GM12878 (cell line): ENCODE measurements at regions not wholly inside any gene's neighbourhood (a gene's known extent, or its start where the extent isn't known, plus 50 kb on each side); places are given as distances from the start of the nearest gene placed in this dataset.

Experiments used
- ATAC-seq: fragments of 200-7000 bp; cut with Tn5 transposase; 3 replicates; pipeline ENCODE4 v1.9.1; 2020; ENCODE audit warnings: mild to moderate bottlenecking, moderate library complexity
- BruUV-seq: library from RNA; stranded (reverse); fragments of 400-500 nt; replicated peaks from 2 replicates; lab custom pipeline; 2021; lab: Mats Ljungman, UMichigan
- CTCF ChIA-PET: fragments of 300-600 bp; sonication (Branson Sonifier 250); formaldehyde crosslinking; extraction: SDS; loops from one replicate; lab custom pipeline; 2021; ENCODE audit warnings: inconsistent platforms; lab: Yijun Ruan, JAX
- POLR2A ChIA-PET: fragments of 350-600 bp; formaldehyde crosslinking; extraction: SDS; loops from one replicate; lab custom pipeline; 2021; ENCODE audit warnings: inconsistent platforms; lab: Charles Lee
- RAD21 ChIA-PET: fragments of 300-600 bp; sonication (Branson Sonifier 250); formaldehyde crosslinking; loops from one replicate; lab custom pipeline; 2023; ENCODE audit warnings: antibody characterized with exemption; ENCODE audit not compliant: unreplicated experiment; lab: Charles Lee
- SMC1A ChIA-PET: fragments of 300-600 bp; sonication (Branson Sonifier 250); formaldehyde crosslinking; loops from one replicate; lab custom pipeline; 2023; ENCODE audit not compliant: unreplicated experiment, uncharacterized antibody; lab: Charles Lee
- DNase-seq: peaks from one replicate; pipeline ENCODE4 v3.0.0-alpha.2; 2011; ENCODE audit warnings: low read depth, low spot score
- FAIRE-seq: peaks from 3 replicates; lab custom pipeline; 2011; peaks lifted over from hg19 to GRCh38; lab: Jason Lieb, UNC
- H2AFZ ChIP-seq: 2 replicates; pipeline ENCODE4 v1.6.0; 2011; ENCODE audit warnings: low read depth, low read length, control low read depth; ENCODE audit not compliant: control insufficient read depth
- H3K27ac ChIP-seq: 2 replicates; pipeline ENCODE4 v1.5.1; 2011; ENCODE audit warnings: control low read depth; ENCODE audit not compliant: control insufficient read depth, insufficient read depth
- H3K27me3 ChIP-seq, 2 experiments: replicated peaks in 1 of 2; 2 replicates each; pipeline versions ENCODE4 v1.6.0 to v1.6.1; 2011; ENCODE audit warnings: low read length in 1 of 2; ENCODE audit not compliant: control insufficient read depth in 2 of 2, insufficient read depth in 2 of 2
- H3K36me3 ChIP-seq, 2 experiments: 2 replicates each; pipeline ENCODE4 v1.5.1; 2011; ENCODE audit warnings: low read length in 1 of 2; ENCODE audit not compliant: control insufficient read depth in 2 of 2, insufficient read depth in 2 of 2
- H3K4me1 ChIP-seq: 2 replicates; pipeline ENCODE4 v1.6.1; 2011; ENCODE audit warnings: mild to moderate bottlenecking, low read length, moderate library complexity, mixed read lengths; ENCODE audit not compliant: control insufficient read depth, insufficient read depth
- H3K4me2 ChIP-seq: 2 replicates; pipeline ENCODE4 v1.6.0; 2011; ENCODE audit warnings: control low read depth; ENCODE audit not compliant: control insufficient read depth, insufficient read depth
- H3K4me3 ChIP-seq: fragments of 200-600 bp; sonication (generic); 2 replicates; pipeline ENCODE4 v1.5.1; 2016
- H3K79me2 ChIP-seq: 2 replicates; pipeline ENCODE4 v1.6.0; 2011; ENCODE audit warnings: low read length; ENCODE audit not compliant: control insufficient read depth, insufficient read depth
- H3K9ac ChIP-seq: 2 replicates; pipeline ENCODE4 v1.8.0; 2011; ENCODE audit warnings: low read length, control low read depth, mixed read lengths; ENCODE audit not compliant: control insufficient read depth, insufficient read depth
- H3K9me3 ChIP-seq: replicated peaks from 3 replicates; pipeline ENCODE4 v1.5.1; 2011; ENCODE audit warnings: mild to moderate bottlenecking, low read length; ENCODE audit not compliant: control insufficient read depth, insufficient read depth
- H4K20me1 ChIP-seq: 2 replicates; pipeline ENCODE4 v1.6.0; 2011; ENCODE audit not compliant: control insufficient read depth, insufficient read depth
- FOXM1 ChIP-seq: IDR thresholded peaks from 2 replicates; pipeline ENCODE4 v1.6.1; 2012; ENCODE audit warnings: low read depth, mild to moderate bottlenecking, inconsistent platforms, low read length, moderate library complexity
- GATAD2B ChIP-seq: fragments of 450-650 bp; conservative IDR thresholded peaks from 2 replicates; pipeline ENCODE4 v1.6.1; 2017; ENCODE audit warnings: low read depth, mild to moderate bottlenecking, moderate library complexity
- NR2F1 ChIP-seq: fragments of 450-650 bp; conservative IDR thresholded peaks from 2 replicates; pipeline ENCODE4 v1.6.1; 2017; ENCODE audit warnings: mild to moderate bottlenecking
- SMAD5 ChIP-seq: IDR thresholded peaks from 2 replicates; pipeline ENCODE4 v1.6.1; 2016; ENCODE audit warnings: antibody characterized with exemption, low read depth
- STAT3 ChIP-seq: IDR thresholded peaks from 2 replicates; pipeline ENCODE4 v1.6.1; 2011; ENCODE audit warnings: low read depth, low read length, improper control_type of control experiment
- YBX1 ChIP-seq: fragments of 450-650 bp; IDR thresholded peaks from 2 replicates; pipeline ENCODE4 v1.6.1; 2016; ENCODE audit warnings: antibody characterized with exemption
- WGBS: methylation state at CpG from one replicate; pipeline ENCODE4 v1.1.6; 2016; ENCODE audit warnings: low lambda C conversion rate; ENCODE audit not compliant: insufficient replicate concordance, insufficient coverage; ENCODE audit errors: missing lambda C conversion rate; 5-methylcytosine and 5-hydroxymethylcytosine counted together
- in situ Hi-C: fragments of 300-500 bp; cut with MboI; formaldehyde crosslinking; loops from 9 replicates; pipeline ENCODE4 v1.14.3; 2018; ENCODE audit warnings: mixed read lengths
- intact Hi-C: fragments of 100-400 bp; cut with micrococcal nuclease; formaldehyde crosslinking; loops from one replicate; pipeline ENCODE4 v1.14.2; 2022; ENCODE audit not compliant: unreplicated experiment
- TF ChIP-seq, protein P1 (sequence below): fragments of 450-650 bp; IDR thresholded peaks from 2 replicates; pipeline ENCODE4 v1.6.1; 2017; ENCODE audit warnings: mild to moderate bottlenecking, moderate library complexity

DNA sequence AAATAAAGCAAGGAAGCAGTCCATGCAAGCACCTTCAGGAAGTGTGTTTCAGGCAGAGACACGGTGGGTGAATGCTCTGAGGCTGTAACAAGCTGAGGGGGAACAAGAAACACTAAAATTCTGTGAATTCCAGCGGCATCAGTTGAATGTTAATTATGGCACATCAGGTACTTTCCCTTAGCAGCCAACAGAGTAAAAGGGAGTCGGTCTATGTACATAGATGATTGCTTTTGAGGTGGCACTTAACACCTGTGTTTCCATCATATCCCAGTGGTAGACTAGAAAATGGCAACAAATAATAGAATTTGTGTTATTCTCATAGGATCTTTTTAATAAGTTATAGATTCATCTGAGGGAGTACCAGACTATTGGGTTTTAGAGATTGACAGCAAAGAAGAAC lies 481.0 kb upstream of the KLF6 start:
- Histone ChIP-seq H4K20me1 (no peaks in the 10 kb centered on the region), H3K4me3 (no peak overlapping the region), H3K9me3 (no peaks in the 10 kb centered on the region), H3K9ac (no peak overlapping the region), H3K4me1 (no peaks in the 10 kb centered on the region), H3K27ac (no peak overlapping the region), H2AFZ (no peak overlapping the region), H3K27me3 (peaks cover 0 to 3% of the 10 kb centered on the region in 2 experiments; a peak in 2 of 4 replicates), H3K4me2 (no peak overlapping the region), H3K36me3 (no peaks in the 10 kb centered on the region), H3K79me2 (no peaks in the 10 kb centered on the region)
- DNase-seq, result no peak
- no peak for TF ChIP-seq GATAD2B
- no peak for TF ChIP-seq FOXM1
- TF ChIP-seq, protein P1, sequence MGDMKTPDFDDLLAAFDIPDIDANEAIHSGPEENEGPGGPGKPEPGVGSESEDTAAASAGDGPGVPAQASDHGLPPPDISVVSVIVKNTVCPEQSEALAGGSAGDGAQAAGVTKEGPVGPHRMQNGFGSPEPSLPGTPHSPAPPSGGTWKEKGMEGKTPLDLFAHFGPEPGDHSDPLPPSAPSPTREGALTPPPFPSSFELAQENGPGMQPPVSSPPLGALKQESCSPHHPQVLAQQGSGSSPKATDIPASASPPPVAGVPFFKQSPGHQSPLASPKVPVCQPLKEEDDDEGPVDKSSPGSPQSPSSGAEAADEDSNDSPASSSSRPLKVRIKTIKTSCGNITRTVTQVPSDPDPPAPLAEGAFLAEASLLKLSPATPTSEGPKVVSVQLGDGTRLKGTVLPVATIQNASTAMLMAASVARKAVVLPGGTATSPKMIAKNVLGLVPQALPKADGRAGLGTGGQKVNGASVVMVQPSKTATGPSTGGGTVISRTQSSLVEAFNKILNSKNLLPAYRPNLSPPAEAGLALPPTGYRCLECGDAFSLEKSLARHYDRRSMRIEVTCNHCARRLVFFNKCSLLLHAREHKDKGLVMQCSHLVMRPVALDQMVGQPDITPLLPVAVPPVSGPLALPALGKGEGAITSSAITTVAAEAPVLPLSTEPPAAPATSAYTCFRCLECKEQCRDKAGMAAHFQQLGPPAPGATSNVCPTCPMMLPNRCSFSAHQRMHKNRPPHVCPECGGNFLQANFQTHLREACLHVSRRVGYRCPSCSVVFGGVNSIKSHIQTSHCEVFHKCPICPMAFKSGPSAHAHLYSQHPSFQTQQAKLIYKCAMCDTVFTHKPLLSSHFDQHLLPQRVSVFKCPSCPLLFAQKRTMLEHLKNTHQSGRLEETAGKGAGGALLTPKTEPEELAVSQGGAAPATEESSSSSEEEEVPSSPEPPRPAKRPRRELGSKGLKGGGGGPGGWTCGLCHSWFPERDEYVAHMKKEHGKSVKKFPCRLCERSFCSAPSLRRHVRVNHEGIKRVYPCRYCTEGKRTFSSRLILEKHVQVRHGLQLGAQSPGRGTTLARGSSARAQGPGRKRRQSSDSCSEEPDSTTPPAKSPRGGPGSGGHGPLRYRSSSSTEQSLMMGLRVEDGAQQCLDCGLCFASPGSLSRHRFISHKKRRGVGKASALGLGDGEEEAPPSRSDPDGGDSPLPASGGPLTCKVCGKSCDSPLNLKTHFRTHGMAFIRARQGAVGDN, result no peak
- no peak for TF ChIP-seq YBX1
- TF ChIP-seq STAT3, result no peak
- no peak for TF ChIP-seq SMAD5
- TF ChIP-seq NR2F1, result no peak
- 8% methylated on average over 3 of the region's 3 CpGs for WGBS
- in situ Hi-C loops (no loop called here), intact Hi-C loops (no loop called here)
- BruUV-seq, result no TSS peak
- ChIA-PET RAD21 (no interaction called here), POLR2A (no interaction called here), CTCF (no interaction called here), SMC1A (interaction anchor here (1.1 kb wide), 1 partner anchor 10 kb away, joined by 3 read pairs; no protein-coding TSS in a partner anchor)
- FAIRE-seq, result no peak
- no peak for ATAC-seq
